K562 (cell line): ENCODE measurements at regions not wholly inside any gene's neighbourhood (a gene's known extent, or its start where the extent isn't known, plus 50 kb on each side); places are given as distances from the start of the nearest gene placed in this dataset.

Source experiments
- ATAC-seq: fragments of 200-7000 bp; cut with Tn5 transposase; 3 replicates; pipeline ENCODE4 v1.9.1; 2020; ENCODE audit warnings: moderate library complexity
- BruUV-seq: library from RNA; stranded (reverse); fragments of 400-500 nt; replicated peaks from 2 replicates; lab custom pipeline; 2021; lab: Mats Ljungman, UMichigan
- CTCF ChIA-PET: fragments of 300-600 bp; formaldehyde crosslinking; extraction: SDS; loops from one replicate; lab custom pipeline; 2021; ENCODE audit warnings: low intra/inter-chr PET ratio; lab: Yijun Ruan, JAX
- POLR2A ChIA-PET: fragments of 300-600, 350-650 bp; sonication (Branson Sonifier 250); formaldehyde crosslinking; extraction: SDS; loops from one replicate; lab custom pipeline; 2021; ENCODE audit warnings: antibody characterized with exemption, inconsistent platforms; lab: Yijun Ruan, JAX
- DNase-seq, 4 experiments: peaks; one replicate each; pipeline versions ENCODE4 v3.0.0 to v3.0.0-alpha.2; 2011 to 2018; ENCODE audit warnings: low spot score in 3 of 4, mixed read lengths in 3 of 4; ENCODE audit errors: extremely low read depth in 1 of 4
- FAIRE-seq: peaks from 2 replicates; lab custom pipeline; 2011; peaks lifted over from hg19 to GRCh38; lab: Jason Lieb, UNC
- H2AFZ ChIP-seq: 2 replicates; pipeline ENCODE4 v1.6.0; 2011; ENCODE audit warnings: low read depth, low read length, control low read depth, inconsistent platforms
- H3K27ac ChIP-seq: fragments of 200-600 bp; 3 replicates; pipeline ENCODE4 v1.8.0; 2011; ENCODE audit warnings: low read depth, mild to moderate bottlenecking, control low read depth, inconsistent platforms, low read length, moderate library complexity, mixed read lengths; ENCODE audit errors: extremely low read depth
- H3K27me3 ChIP-seq, 2 experiments: fragments of 300-600 bp in 1 of 2; 2 replicates in 1 of 2; 3 replicates in 1 of 2; pipeline versions ENCODE4 v1.6.0 to v1.8.0; 2011; ENCODE audit warnings: inconsistent platforms in 2 of 2, low read length in 2 of 2, mild to moderate bottlenecking in 1 of 2, mixed read lengths in 1 of 2, moderate library complexity in 1 of 2; ENCODE audit not compliant: control insufficient read depth in 2 of 2, insufficient read depth in 2 of 2
- H3K36me3 ChIP-seq: fragments of 300-600 bp; 3 replicates; pipeline ENCODE4 v1.8.0; 2011; ENCODE audit warnings: mild to moderate bottlenecking, low read length, inconsistent platforms; ENCODE audit not compliant: control insufficient read depth, insufficient read depth
- H3K4me1 ChIP-seq, 2 experiments: fragments of 200-600 bp in 1 of 2; replicated peaks in 1 of 2; 2 replicates in 1 of 2; 3 replicates in 1 of 2; pipeline versions ENCODE4 v1.5.1 to v1.8.0; 2011; ENCODE audit warnings: inconsistent platforms in 2 of 2, low read length in 2 of 2, mild to moderate bottlenecking in 1 of 2, mixed read lengths in 1 of 2, moderate library complexity in 1 of 2; ENCODE audit not compliant: control insufficient read depth in 2 of 2, insufficient read depth in 2 of 2
- H3K4me2 ChIP-seq: 2 replicates; pipeline ENCODE4 v1.6.1; 2011; ENCODE audit warnings: low read length, control low read depth, inconsistent platforms, mixed read lengths; ENCODE audit not compliant: insufficient read depth
- H3K4me3 ChIP-seq: fragments of 200-600 bp; sonication (generic), shearing (Covaris generic); 2 replicates; pipeline ENCODE4 v1.5.1; 2016; ENCODE audit warnings: control low read depth, inconsistent platforms
- H3K79me2 ChIP-seq: fragments of 200-600 bp; 3 replicates; pipeline ENCODE4 v1.8.0; 2011; ENCODE audit warnings: low read length, inconsistent platforms; ENCODE audit not compliant: control insufficient read depth, insufficient read depth
- H3K9ac ChIP-seq, 2 experiments: 2 replicates each; pipeline versions ENCODE4 v1.6.0 to v1.6.1; 2011; ENCODE audit warnings: low read depth in 2 of 2, low read length in 2 of 2, control low read depth in 1 of 2, inconsistent platforms in 1 of 2, mild to moderate bottlenecking in 1 of 2, mixed read lengths in 1 of 2; ENCODE audit not compliant: insufficient read depth in 1 of 2
- H3K9me1 ChIP-seq: one replicate; pipeline ENCODE4 v1.6.0; 2011; ENCODE audit warnings: inconsistent platforms, mild to moderate bottlenecking, low read length, moderate library complexity; ENCODE audit not compliant: control insufficient read depth, insufficient read depth
- H3K9me3 ChIP-seq: replicated peaks from 2 replicates; pipeline ENCODE4 v1.5.1; 2011; ENCODE audit warnings: low read depth, low read length, inconsistent platforms; ENCODE audit not compliant: control insufficient read depth, insufficient read depth
- H4K20me1 ChIP-seq: replicated peaks from 2 replicates; pipeline ENCODE4 v1.6.1; 2011; ENCODE audit warnings: low read length, inconsistent platforms, mixed read lengths; ENCODE audit not compliant: control insufficient read depth, insufficient read depth
- CEBPB ChIP-seq: fragments of 450-650 bp; IDR thresholded peaks from 2 replicates; pipeline ENCODE4 v1.6.1; 2016; ENCODE audit warnings: missing genetic modification characterization, missing compliant biosample characterization
- RBM15 ChIP-seq: fragments of 200-400 bp; formaldehyde crosslinking; IDR thresholded peaks from 2 replicates; pipeline ENCODE4 v1.6.1; 2018; ENCODE audit warnings: mild to moderate bottlenecking, low read length, moderate library complexity; ENCODE audit not compliant: insufficient read depth
- SIN3B ChIP-seq: fragments of 450-650 bp; IDR thresholded peaks from 2 replicates; pipeline ENCODE4 v1.6.1; 2017; ENCODE audit warnings: low read depth, mild to moderate bottlenecking, moderate library complexity
- SOX6 ChIP-seq: fragments of 450-650 bp; IDR thresholded peaks from 2 replicates; pipeline ENCODE4 v1.6.1; 2014; ENCODE audit warnings: mild to moderate bottlenecking
- THRAP3 ChIP-seq: fragments of 450-650 bp; IDR thresholded peaks from 2 replicates; pipeline ENCODE4 v1.6.1; 2016; ENCODE audit warnings: mild to moderate bottlenecking, inconsistent platforms, borderline replicate concordance
- ZNF766 ChIP-seq: fragments of 200-800 bp; sonication (Bioruptor generic); conservative IDR thresholded peaks from 2 replicates; pipeline ENCODE4 v1.6.1; 2016; ENCODE audit warnings: missing genetic modification characterization, missing compliant biosample characterization
- WGBS: fragments of 100-300 bp; shearing (Covaris generic); methylation state at CpG from one replicate; pipeline ENCODE4 v1.1.6; 2016; ENCODE audit warnings: low coverage, mixed read lengths; ENCODE audit not compliant: insufficient coverage; ENCODE audit errors: missing lambda C conversion rate; 5-methylcytosine and 5-hydroxymethylcytosine counted together
- in situ Hi-C: fragments of 300-500 bp; cut with MboI; formaldehyde crosslinking; loops from 4 replicates; pipeline ENCODE4 v1.15.0; 2018; ENCODE audit warnings: inconsistent platforms, mixed read lengths
- intact Hi-C: fragments of 100-400 bp; cut with micrococcal nuclease; formaldehyde crosslinking; loops from 2 replicates; pipeline ENCODE4 v1.14.2; 2022
- TF ChIP-seq, protein P1 (sequence below): sonication (generic); formaldehyde crosslinking; IDR thresholded peaks from 2 replicates; pipeline ENCODE4 v1.8.0; 2022; ENCODE audit warnings: missing genetic modification reagents, mild to moderate bottlenecking, borderline replicate concordance

- no peak for DNase-seq
- CTCF ChIA-PET = no interaction called here
- Histone ChIP-seq H3K9ac (no peak overlapping the region), H3K9me1 (no peaks in the 10 kb centered on the region), H3K4me1 (peaks cover 0 to 3% of the 10 kb centered on the region in 2 experiments; a peak in 2 of 5 replicates), H4K20me1 (no peaks in the 10 kb centered on the region), H3K27ac (no peak overlapping the region), H3K27me3 (peaks cover 0 to 5% of the 10 kb centered on the region in 2 experiments; a peak in 1 of 5 replicates), H3K4me2 (no peak overlapping the region)
- FAIRE-seq = no peak
- POLR2A ChIA-PET = no interaction called here
- 13% methylated on average over 1 of the region's 1 CpG for WGBS
- in situ Hi-C loops (no loop called here), intact Hi-C loops (no loop called here)
- no peak for ATAC-seq
- no TSS peak for BruUV-seq
- no peak for TF ChIP-seq SOX6
- peak; percentile 49; the same call in 1 of the 2 replicates for TF ChIP-seq CEBPB
- TF ChIP-seq, all 486 proteins: peak for 1
- Histone ChIP-seq H2AFZ (no peak overlapping the region), H3K4me3 (no peak overlapping the region), H3K79me2 (no peaks in the 10 kb centered on the region), H3K9me3 (no peaks in the 10 kb centered on the region), H3K36me3 (no peaks in the 10 kb centered on the region)
These were observed 92.8 kb downstream of the FASLG start for GRCh38 chr1:172751683-172752082.

DNA sequence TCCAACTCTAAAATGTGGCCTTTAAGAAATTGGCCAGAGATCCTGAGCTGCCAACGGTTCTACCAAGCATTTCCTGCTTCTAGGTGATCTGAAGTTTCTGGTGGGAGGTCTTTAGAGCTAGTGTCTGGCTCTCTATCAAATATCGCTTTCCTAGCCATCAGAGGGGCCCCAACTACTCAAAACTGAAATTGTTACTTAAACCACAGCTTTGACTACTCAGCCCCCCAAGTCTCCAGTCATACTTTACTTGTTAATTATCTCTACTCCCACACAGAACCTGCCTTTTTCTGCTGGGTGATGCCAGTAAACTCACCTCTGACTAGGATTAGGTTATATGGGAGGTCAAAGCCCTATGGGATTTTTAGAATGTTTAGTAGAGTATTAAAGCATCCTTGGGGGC lies 95.1 kb downstream of the FASLG start:
- intact Hi-C loops = no loop called here
- FAIRE-seq (no peak), ATAC-seq (no peak), DNase-seq (no peak)
- H3K9me1 ChIP-seq = no peaks in the 10 kb centered on the region
- H3K27me3 ChIP-seq = peaks cover 0 to 5% of the 10 kb centered on the region in 2 experiments; a peak in 2 of 5 replicates
- no peak overlapping the region for H3K4me2 ChIP-seq
- H2AFZ ChIP-seq = no peak overlapping the region
- H3K9me3 ChIP-seq = no peaks in the 10 kb centered on the region
- H3K4me3 ChIP-seq = no peak overlapping the region
- 0% methylated on average over 2 of the region's 2 CpGs for WGBS
- H3K27ac ChIP-seq = no peak overlapping the region
- no peaks in the 10 kb centered on the region for H3K79me2 ChIP-seq
- no peaks in the 10 kb centered on the region for H4K20me1 ChIP-seq
- no peaks in the 10 kb centered on the region for H3K36me3 ChIP-seq
- ChIA-PET CTCF (no interaction called here), POLR2A (no interaction called here)
- no peak overlapping the region for H3K9ac ChIP-seq
- BruUV-seq = no TSS peak
- in situ Hi-C loops = no loop called here
- H3K4me1 ChIP-seq = no peaks in the 10 kb centered on the region
- TF ChIP-seq, protein P1, sequence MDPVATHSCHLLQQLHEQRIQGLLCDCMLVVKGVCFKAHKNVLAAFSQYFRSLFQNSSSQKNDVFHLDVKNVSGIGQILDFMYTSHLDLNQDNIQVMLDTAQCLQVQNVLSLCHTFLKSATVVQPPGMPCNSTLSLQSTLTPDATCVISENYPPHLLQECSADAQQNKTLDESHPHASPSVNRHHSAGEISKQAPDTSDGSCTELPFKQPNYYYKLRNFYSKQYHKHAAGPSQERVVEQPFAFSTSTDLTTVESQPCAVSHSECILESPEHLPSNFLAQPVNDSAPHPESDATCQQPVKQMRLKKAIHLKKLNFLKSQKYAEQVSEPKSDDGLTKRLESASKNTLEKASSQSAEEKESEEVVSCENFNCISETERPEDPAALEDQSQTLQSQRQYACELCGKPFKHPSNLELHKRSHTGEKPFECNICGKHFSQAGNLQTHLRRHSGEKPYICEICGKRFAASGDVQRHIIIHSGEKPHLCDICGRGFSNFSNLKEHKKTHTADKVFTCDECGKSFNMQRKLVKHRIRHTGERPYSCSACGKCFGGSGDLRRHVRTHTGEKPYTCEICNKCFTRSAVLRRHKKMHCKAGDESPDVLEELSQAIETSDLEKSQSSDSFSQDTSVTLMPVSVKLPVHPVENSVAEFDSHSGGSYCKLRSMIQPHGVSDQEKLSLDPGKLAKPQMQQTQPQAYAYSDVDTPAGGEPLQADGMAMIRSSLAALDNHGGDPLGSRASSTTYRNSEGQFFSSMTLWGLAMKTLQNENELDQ (CRISPR knock-in tag) = no peak
- TF ChIP-seq ZNF766 (CRISPR knock-in tag) (no peak), SIN3B (no peak), THRAP3 (no peak), RBM15 (no peak), CEBPB (no peak)
